ENCODE measurements at regions not wholly inside any gene's neighbourhood (a gene's known extent, or its start where the extent isn't known, plus 50 kb on each side); places are given as distances from the start of the nearest gene placed in this dataset.

DNA sequence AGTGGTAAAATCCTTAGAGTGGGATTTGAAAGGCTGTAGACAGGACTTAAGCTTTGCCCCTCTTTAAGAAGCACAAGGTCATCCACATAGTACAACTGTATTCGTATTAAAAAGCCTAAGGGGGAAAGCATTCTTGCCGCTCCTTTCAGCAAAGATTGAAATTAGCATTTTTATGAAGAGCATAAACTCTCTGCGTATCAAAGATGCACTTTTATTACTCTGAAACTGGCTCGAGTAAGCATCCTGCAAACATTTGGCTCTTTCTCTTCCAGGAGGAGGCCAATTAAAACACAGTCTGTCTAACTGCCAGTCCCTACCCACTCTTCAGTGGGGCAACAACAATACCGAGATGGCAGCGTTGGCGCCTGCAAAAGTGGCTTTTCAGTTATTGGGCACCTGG, 192.5 kb upstream of the TPRG1 start:
- TF ChIP-seq, protein P1, sequence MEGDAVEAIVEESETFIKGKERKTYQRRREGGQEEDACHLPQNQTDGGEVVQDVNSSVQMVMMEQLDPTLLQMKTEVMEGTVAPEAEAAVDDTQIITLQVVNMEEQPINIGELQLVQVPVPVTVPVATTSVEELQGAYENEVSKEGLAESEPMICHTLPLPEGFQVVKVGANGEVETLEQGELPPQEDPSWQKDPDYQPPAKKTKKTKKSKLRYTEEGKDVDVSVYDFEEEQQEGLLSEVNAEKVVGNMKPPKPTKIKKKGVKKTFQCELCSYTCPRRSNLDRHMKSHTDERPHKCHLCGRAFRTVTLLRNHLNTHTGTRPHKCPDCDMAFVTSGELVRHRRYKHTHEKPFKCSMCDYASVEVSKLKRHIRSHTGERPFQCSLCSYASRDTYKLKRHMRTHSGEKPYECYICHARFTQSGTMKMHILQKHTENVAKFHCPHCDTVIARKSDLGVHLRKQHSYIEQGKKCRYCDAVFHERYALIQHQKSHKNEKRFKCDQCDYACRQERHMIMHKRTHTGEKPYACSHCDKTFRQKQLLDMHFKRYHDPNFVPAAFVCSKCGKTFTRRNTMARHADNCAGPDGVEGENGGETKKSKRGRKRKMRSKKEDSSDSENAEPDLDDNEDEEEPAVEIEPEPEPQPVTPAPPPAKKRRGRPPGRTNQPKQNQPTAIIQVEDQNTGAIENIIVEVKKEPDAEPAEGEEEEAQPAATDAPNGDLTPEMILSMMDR (IDR thresholded peaks at IDR 0.05; ENCODE audit: insufficient read depth in 1 of 2, low read depth in 1 of 2, low read length in 1 of 2, severe bottlenecking in 1 of 2, unreplicated experiment in 1 of 2): no peak
- peaks cover 6% of the 10 kb centered on the region for H3K4me1 Mint-ChIP-seq (ENCODE audit: low read depth, unreplicated experiment)
- no peak overlapping the region for H3K27ac Mint-ChIP-seq (ENCODE audit: unreplicated experiment)
- no peak for DNase-seq
- intact Hi-C loops (cut with micrococcal nuclease; ENCODE audit: unreplicated experiment): loop anchor here (5.0 kb wide), 2 partner anchors 163 to 253 kb away; no protein-coding TSS in a partner anchor
- no peaks in the 10 kb centered on the region for H3K9me3 Mint-ChIP-seq (ENCODE audit: unreplicated experiment)
- no peaks in the 10 kb centered on the region for H3K27me3 Mint-ChIP-seq (ENCODE audit: insufficient read depth, unreplicated experiment)
- H3K9me3 ChIP-seq: no peaks in the 10 kb centered on the region
- POLR2A ChIA-PET: no interaction called here
- no peaks in the 10 kb centered on the region for H3K4me1 ChIP-seq
- no TSS peak for BruUV-seq (replicated peaks)
- H3K36me3 Mint-ChIP-seq (ENCODE audit: insufficient read depth, unreplicated experiment): no peaks in the 10 kb centered on the region
- no peaks in the 10 kb centered on the region for H3K27me3 ChIP-seq (replicated peaks; ENCODE audit: control insufficient read depth, insufficient read depth, low read length)
- no peak overlapping the region for H3K4me3 ChIP-seq (ENCODE audit: low read depth, low read length)
- no peak overlapping the region for H3K4me3 Mint-ChIP-seq (ENCODE audit: unreplicated experiment)
- CTCF ChIA-PET: no interaction called here
- H3K36me3 ChIP-seq (ENCODE audit: control insufficient read depth, insufficient read depth, low read length): no peaks in the 10 kb centered on the region

DNA sequence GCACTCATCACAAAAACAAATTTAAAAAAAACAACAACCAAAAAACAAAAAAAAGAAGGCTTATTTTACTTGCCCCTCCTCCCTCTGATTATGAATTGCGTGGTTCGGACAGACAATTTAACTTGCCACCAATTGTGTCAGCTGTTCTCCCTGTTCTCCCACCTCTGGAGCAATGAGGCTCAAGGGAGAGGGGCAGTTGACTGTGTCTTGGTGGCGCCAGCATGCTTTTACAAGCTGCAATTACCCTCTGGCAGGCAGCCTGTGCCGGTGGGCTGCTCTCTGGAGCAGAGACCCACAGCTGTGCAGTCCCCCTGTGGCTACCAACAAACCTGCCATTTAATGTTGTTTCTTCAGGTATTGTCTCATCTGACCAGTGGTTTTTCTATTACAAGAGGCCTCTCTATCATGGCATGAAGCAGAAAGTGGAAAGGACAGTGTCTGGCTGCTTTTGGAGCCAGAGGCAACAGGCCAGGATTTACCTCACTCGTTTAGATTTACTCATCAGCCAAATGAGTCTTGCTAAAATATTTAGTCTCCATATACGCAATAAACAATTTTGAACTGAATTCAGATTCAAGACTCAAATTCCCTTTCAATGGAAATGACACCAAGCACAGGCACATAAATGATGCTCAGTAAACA, 192.0 kb upstream of the TPRG1 start:
- no peak for DNase-seq
- intact Hi-C loops (cut with micrococcal nuclease; ENCODE audit: unreplicated experiment): loop anchor here (5.0 kb wide), 2 partner anchors 163 to 253 kb away; no protein-coding TSS in a partner anchor
- H3K4me3 Mint-ChIP-seq (ENCODE audit: unreplicated experiment): no peak overlapping the region
- Histone ChIP-seq H3K9me3 (no peaks in the 10 kb centered on the region), H3K4me1 (no peaks in the 10 kb centered on the region), H3K4me3 (ENCODE audit: low read depth, low read length) (no peak overlapping the region), H3K36me3 (ENCODE audit: control insufficient read depth, insufficient read depth, low read length) (no peaks in the 10 kb centered on the region), H3K27me3 (replicated peaks; ENCODE audit: control insufficient read depth, insufficient read depth, low read length) (no peaks in the 10 kb centered on the region)
- BruUV-seq (replicated peaks): no TSS peak
- TF ChIP-seq, protein P1 (IDR thresholded peaks at IDR 0.05; ENCODE audit: insufficient read depth in 1 of 2, low read depth in 1 of 2, low read length in 1 of 2, severe bottlenecking in 1 of 2, unreplicated experiment in 1 of 2): no peak
- H3K9me3 Mint-ChIP-seq (ENCODE audit: unreplicated experiment): no peaks in the 10 kb centered on the region
- POLR2A ChIA-PET: no interaction called here
- CTCF ChIA-PET: no interaction called here
- peaks cover 6% of the 10 kb centered on the region for H3K4me1 Mint-ChIP-seq (ENCODE audit: low read depth, unreplicated experiment)
- no peaks in the 10 kb centered on the region for H3K36me3 Mint-ChIP-seq (ENCODE audit: insufficient read depth, unreplicated experiment)
- H3K27ac Mint-ChIP-seq (ENCODE audit: unreplicated experiment): no peak overlapping the region
- H3K27me3 Mint-ChIP-seq (ENCODE audit: insufficient read depth, unreplicated experiment): no peaks in the 10 kb centered on the region

DNA sequence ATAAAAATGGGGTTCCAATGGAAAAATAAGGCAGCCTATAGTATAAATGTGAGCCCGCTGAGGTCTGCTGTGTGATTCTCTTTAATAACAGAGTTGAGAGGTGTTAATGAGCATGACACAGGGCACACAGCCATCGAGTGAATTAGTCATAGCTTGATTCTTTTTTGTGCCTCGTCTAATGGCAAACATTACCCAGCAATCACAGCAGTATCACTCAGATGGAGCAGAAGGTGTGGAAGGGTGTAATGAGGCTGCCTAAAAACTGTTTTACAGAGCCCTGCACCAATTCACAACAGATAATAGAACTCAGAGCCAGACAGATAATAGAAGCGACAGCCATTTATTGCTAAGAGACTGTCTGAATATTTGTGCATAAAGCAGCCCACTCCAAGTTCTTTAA, 178.6 kb upstream of the TPRG1 start:
- BruUV-seq (replicated peaks): no TSS peak
- ChIA-PET POLR2A (no interaction called here), CTCF (no interaction called here)
- Mint-ChIP-seq H3K4me3 (ENCODE audit: unreplicated experiment) (no peak overlapping the region), H3K27ac (ENCODE audit: unreplicated experiment) (no peak overlapping the region), H3K4me1 (ENCODE audit: low read depth, unreplicated experiment) (no peaks in the 10 kb centered on the region), H3K36me3 (ENCODE audit: insufficient read depth, unreplicated experiment) (no peaks in the 10 kb centered on the region), H3K27me3 (ENCODE audit: insufficient read depth, unreplicated experiment) (peaks cover 4% of the 10 kb centered on the region), H3K9me3 (ENCODE audit: unreplicated experiment) (no peaks in the 10 kb centered on the region)
- Histone ChIP-seq H3K36me3 (ENCODE audit: control insufficient read depth, insufficient read depth, low read length) (no peaks in the 10 kb centered on the region), H3K27me3 (replicated peaks; ENCODE audit: control insufficient read depth, insufficient read depth, low read length) (no peaks in the 10 kb centered on the region; the same call in 1 of the 2 replicates), H3K4me1 (no peaks in the 10 kb centered on the region), H3K9me3 (no peaks in the 10 kb centered on the region), H3K4me3 (ENCODE audit: low read depth, low read length) (no peak overlapping the region)
- DNase-seq: no peak
- intact Hi-C loops (cut with micrococcal nuclease; ENCODE audit: unreplicated experiment): no loop called here
- TF ChIP-seq, protein P1 (IDR thresholded peaks at IDR 0.05; ENCODE audit: insufficient read depth in 1 of 2, low read depth in 1 of 2, low read length in 1 of 2, severe bottlenecking in 1 of 2, unreplicated experiment in 1 of 2): no peak
